SIG-M5 treated with dmso at 0.1 percent for 504 hours (cell line): ENCODE measurements at regions not wholly inside any gene's neighbourhood (a gene's known extent, or its start where the extent isn't known, plus 50 kb on each side); places are given as distances from the start of the nearest gene placed in this dataset.
A peak's percentile ranks its signal among the peaks of the same experiment; 100 is the strongest.
"Not testable (repeated sequence)": the region's sequence is repeated elsewhere in the genome, so short reads cannot be mapped to it uniquely, and the experiment has no call there.

Source experiments
- DNase-seq: peaks from one replicate; lab custom pipeline; 2025; ENCODE audit not compliant: unreplicated experiment; lab: John Stamatoyannopoulos, UW

- DNase-seq: no peak
These were observed 74.7 kb upstream of the DLG1 start for GRCh38 chr3:197373096-197373495.

GRCh38 chr3:197372047-197372661, 73.7 kb upstream of the DLG1 start:
- DNase-seq: peak; percentile 58

- DNase-seq: no peak
These were observed 73.2 kb upstream of the DLG1 start for GRCh38 chr3:197371591-197372046.

GRCh38 chr3:197369545-197369944, 71.1 kb upstream of the DLG1 start:
- no peak for DNase-seq

- DNase-seq: no peak
These were observed 70.4 kb upstream of the DLG1 start for GRCh38 chr3:197368821-197369220.

- DNase-seq: no peak
These were observed 69.9 kb upstream of the DLG1 start for GRCh38 chr3:197368330-197368729.

GRCh38 chr3:197367081-197367780, 68.8 kb upstream of the DLG1 start:
- DNase-seq: no peak

GRCh38 chr3:197366301-197367044, 68.1 kb upstream of the DLG1 start:
- DNase-seq: no peak

- no peak for DNase-seq
These were observed 67.2 kb upstream of the DLG1 start for GRCh38 chr3:197365586-197365985.

- no peak for DNase-seq
These were observed 66.1 kb upstream of the DLG1 start for GRCh38 chr3:197364410-197365071.

- DNase-seq: no peak
These were observed 65.4 kb upstream of the DLG1 start for GRCh38 chr3:197363553-197364409.

GRCh38 chr3:197362081-197362480, 63.7 kb upstream of the DLG1 start:
- no peak for DNase-seq

GRCh38 chr3:197360095-197360494, 61.7 kb upstream of the DLG1 start:
- not testable (repeated sequence) for DNase-seq

GRCh38 chr3:197359476-197359875, 61.1 kb upstream of the DLG1 start:
- not testable (repeated sequence) for DNase-seq

GRCh38 chr3:197356741-197357140, 58.3 kb upstream of the DLG1 start:
- no peak for DNase-seq

GRCh38 chr3:197356275-197356674, 57.9 kb upstream of the DLG1 start:
- no peak for DNase-seq

GRCh38 chr3:197355713-197356112, 57.3 kb upstream of the DLG1 start:
- no peak for DNase-seq

- no peak for DNase-seq
These were observed 56.2 kb upstream of the DLG1 start for GRCh38 chr3:197354568-197355001.

GRCh38 chr3:197353867-197354567, 55.6 kb upstream of the DLG1 start:
- no peak for DNase-seq
